ENCODE measurements at regions not wholly inside any gene's neighbourhood (a gene's known extent, or its start where the extent isn't known, plus 50 kb on each side); places are given as distances from the start of the nearest gene placed in this dataset.

DNA sequence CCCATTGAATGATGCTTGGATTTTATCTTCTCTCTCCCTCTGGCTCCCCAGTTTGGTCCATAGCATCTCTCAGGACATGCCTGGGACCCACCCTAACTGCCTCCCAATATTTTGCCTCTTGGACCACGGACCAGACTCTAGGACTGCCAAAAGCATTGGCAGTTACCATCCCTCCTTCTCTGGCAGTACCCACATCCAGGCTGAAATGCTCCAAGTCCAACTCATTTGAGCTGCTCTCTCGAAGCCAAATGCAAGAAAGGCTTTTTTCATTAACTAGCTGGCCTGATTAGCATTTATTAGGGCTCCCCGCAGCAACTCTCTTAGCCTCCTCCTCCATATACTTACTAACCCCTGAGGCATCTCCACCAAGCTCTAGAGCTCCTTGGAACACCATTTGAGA lies 140.0 kb upstream of the GRIK3 start:
- TF ChIP-seq POLR2AphosphoS5 (IDR thresholded peaks at IDR 0.05; ENCODE audit: low read depth, low read length) (no peak), POLR2A (IDR thresholded peaks at IDR 0.05; ENCODE audit: low read depth, low read length) (no peak)
